H1 (cell line): ENCODE measurements at regions not wholly inside any gene's neighbourhood (a gene's known extent, or its start where the extent isn't known, plus 50 kb on each side); places are given as distances from the start of the nearest gene placed in this dataset.
A peak's percentile ranks its signal among the peaks of the same experiment; 100 is the strongest.

Experiments
- CTCF ChIA-PET: fragments of 300-600 bp; sonication (Branson Sonifier 250); formaldehyde crosslinking; loops from one replicate; lab custom pipeline; 2021; ENCODE audit not compliant: partially characterized antibody; lab: Charles Lee
- POLR2A ChIA-PET: fragments of 300-600 bp; sonication (Branson Sonifier 250); formaldehyde crosslinking; loops from one replicate; lab custom pipeline; 2021; ENCODE audit warnings: inconsistent platforms; ENCODE audit not compliant: partially characterized antibody; lab: Charles Lee
- DNase-seq, 2 experiments: peaks; one replicate each; pipeline versions ENCODE4 v3.0.0 to v3.0.0-alpha.2; 2010 to 2022; ENCODE audit warnings: low spot score in 2 of 2, low read depth in 1 of 2, mixed read lengths in 1 of 2
- FAIRE-seq: peaks from 2 replicates; lab custom pipeline; 2011; peaks lifted over from hg19 to GRCh38; lab: Jason Lieb, UNC
- H2AFZ ChIP-seq: 2 replicates; pipeline ENCODE4 v1.8.1; 2012; ENCODE audit warnings: low read length, inconsistent platforms
- H2AK5ac ChIP-seq: 2 replicates; pipeline ENCODE4 v1.6.1; 2013; ENCODE audit warnings: low read depth, low read length
- H2BK120ac ChIP-seq: replicated peaks from 2 replicates; pipeline ENCODE3; 2013; ENCODE audit warnings: low read depth, low read length, inconsistent platforms
- H2BK12ac ChIP-seq: 2 replicates; pipeline ENCODE4 v1.6.1; 2013; ENCODE audit warnings: low read depth, low read length
- H2BK15ac ChIP-seq: 2 replicates; pipeline ENCODE4 v1.6.1; 2013; ENCODE audit warnings: low read length
- H2BK20ac ChIP-seq: 2 replicates; pipeline ENCODE4 v1.6.1; 2013; ENCODE audit warnings: low read length
- H2BK5ac ChIP-seq: 2 replicates; pipeline ENCODE4 v1.6.1; 2013; ENCODE audit warnings: low read depth, low read length
- H3K14ac ChIP-seq: 2 replicates; pipeline ENCODE4 v1.6.1; 2013; ENCODE audit warnings: inconsistent platforms; ENCODE audit not compliant: insufficient read length
- H3K18ac ChIP-seq: 2 replicates; pipeline ENCODE4 v1.6.1; 2013; ENCODE audit warnings: low read length; ENCODE audit errors: extremely low read depth
- H3K23ac ChIP-seq: 2 replicates; pipeline ENCODE4 v1.6.1; 2013; ENCODE audit warnings: inconsistent platforms; ENCODE audit not compliant: insufficient read length
- H3K23me2 ChIP-seq: 2 replicates; pipeline ENCODE4 v1.6.1; 2013; ENCODE audit warnings: low read depth, low read length
- H3K27ac ChIP-seq: 2 replicates; pipeline ENCODE4 v1.6.1; 2011; ENCODE audit warnings: low read depth, low read length, inconsistent platforms
- H3K27me3 ChIP-seq, 4 experiments: replicated peaks in 1 of 4; 1 replicate in 1 of 4; 2 replicates in 3 of 4; pipeline versions ENCODE4 v1.6.1 to v1.8.1; 2011 to 2013; ENCODE audit warnings: low read length in 3 of 4, mild to moderate bottlenecking in 3 of 4, inconsistent platforms in 2 of 4, mixed read lengths in 2 of 4, moderate library complexity in 1 of 4; ENCODE audit not compliant: control insufficient read depth in 3 of 4, insufficient read depth in 3 of 4; ENCODE audit errors: extremely low read depth in 1 of 4
- H3K36me3 ChIP-seq, 4 experiments: 2 replicates each; pipeline versions ENCODE4 v1.6.1 to v1.8.1; 2011 to 2013; ENCODE audit warnings: mild to moderate bottlenecking in 4 of 4, low read length in 3 of 4, moderate library complexity in 2 of 4, control low read depth in 1 of 4, inconsistent platforms in 1 of 4; ENCODE audit not compliant: insufficient read depth in 4 of 4, control insufficient read depth in 2 of 4
- H3K4ac ChIP-seq: replicated peaks from 2 replicates; pipeline ENCODE3; 2013; ENCODE audit warnings: low read length, low read depth, mixed read lengths, inconsistent platforms; ENCODE audit not compliant: insufficient read length
- H3K4me1 ChIP-seq, 4 experiments: replicated peaks in 1 of 4; 1 replicate in 1 of 4; 2 replicates in 3 of 4; pipeline versions ENCODE4 v1.6.1 to v1.8.1; 2011 to 2013; ENCODE audit warnings: low read length in 3 of 4, inconsistent platforms in 2 of 4, mixed read lengths in 1 of 4; ENCODE audit not compliant: insufficient read depth in 4 of 4, control insufficient read depth in 3 of 4
- H3K4me2 ChIP-seq, 2 experiments: 2 replicates each; pipeline versions ENCODE4 v1.6.1 to v1.8.1; 2011 to 2013; ENCODE audit warnings: low read depth in 2 of 2, low read length in 2 of 2, control low read depth in 1 of 2, inconsistent platforms in 1 of 2, mild to moderate bottlenecking in 1 of 2; ENCODE audit not compliant: insufficient read depth in 1 of 2
- H3K4me3 ChIP-seq, 4 experiments: fragments of 200-600, 300-600 bp in 1 of 4; sonication (generic), shearing (Covaris generic), sonication (Bioruptor Twin) in 1 of 4; 2 replicates each; pipeline versions ENCODE4 v1.5.1 to v1.8.1; 2011 to 2016; ENCODE audit warnings: low read length in 4 of 4, low read depth in 3 of 4, control low read depth in 2 of 4, inconsistent platforms in 2 of 4, mild to moderate bottlenecking in 2 of 4, mixed read lengths in 1 of 4, moderate library complexity in 1 of 4; ENCODE audit not compliant: insufficient read depth in 2 of 4; ENCODE audit errors: extremely low read depth in 1 of 4
- H3K56ac ChIP-seq: replicated peaks from 2 replicates; pipeline ENCODE3; 2013; ENCODE audit warnings: low read depth, mild to moderate bottlenecking, mixed read lengths, low read length, inconsistent platforms; ENCODE audit not compliant: insufficient read length
- H3K79me1 ChIP-seq: 2 replicates; pipeline ENCODE4 v1.6.1; 2013; ENCODE audit warnings: low read depth, low read length, control low read depth
- H3K79me2 ChIP-seq, 2 experiments: 2 replicates each; pipeline versions ENCODE4 v1.6.1 to v1.8.1; 2012 to 2013; ENCODE audit warnings: low read length in 2 of 2, mild to moderate bottlenecking in 2 of 2, inconsistent platforms in 1 of 2; ENCODE audit not compliant: insufficient read depth in 2 of 2, control insufficient read depth in 1 of 2
- H3K9ac ChIP-seq, 4 experiments: replicated peaks in 1 of 4; 1 replicate in 1 of 4; 2 replicates in 3 of 4; pipeline versions ENCODE4 v1.6.1 to v1.8.1; 2011 to 2013; ENCODE audit warnings: low read depth in 3 of 4, low read length in 3 of 4, control low read depth in 2 of 4, mild to moderate bottlenecking in 2 of 4, moderate library complexity in 2 of 4, inconsistent platforms in 1 of 4; ENCODE audit errors: extremely low read depth in 1 of 4
- H3K9me3 ChIP-seq, 2 experiments: 2 replicates each; pipeline versions ENCODE4 v1.6.1 to v1.8.1; 2012 to 2013; ENCODE audit warnings: mild to moderate bottlenecking in 2 of 2, moderate library complexity in 2 of 2, control low read depth in 1 of 2, inconsistent platforms in 1 of 2, low read depth in 1 of 2, low read length in 1 of 2, mixed read lengths in 1 of 2; ENCODE audit not compliant: insufficient read depth in 2 of 2
- H4K20me1 ChIP-seq, 2 experiments: replicated peaks in 1 of 2; 2 replicates each; pipeline versions ENCODE3 to v1.8.1; 2011 to 2013; ENCODE audit warnings: inconsistent platforms in 2 of 2, low read length in 2 of 2, mild to moderate bottlenecking in 1 of 2; ENCODE audit not compliant: insufficient read depth in 2 of 2, control insufficient read depth in 1 of 2
- H4K5ac ChIP-seq: 2 replicates; pipeline ENCODE4 v1.6.1; 2013; ENCODE audit warnings: low read length, low read depth, mixed read lengths, inconsistent platforms; ENCODE audit not compliant: insufficient read length
- H4K8ac ChIP-seq: 2 replicates; pipeline ENCODE4 v1.8.0; 2013; ENCODE audit warnings: mild to moderate bottlenecking, moderate library complexity, low read length, inconsistent platforms; ENCODE audit not compliant: insufficient read depth; ENCODE audit errors: extremely low read depth
- H4K91ac ChIP-seq: replicated peaks from 2 replicates; pipeline ENCODE3; 2013; ENCODE audit warnings: low read length, mixed read lengths, inconsistent platforms; ENCODE audit not compliant: insufficient read length
- BACH1 ChIP-seq: IDR thresholded peaks from 2 replicates; pipeline ENCODE4 v1.6.1; 2012; ENCODE audit warnings: low read length, improper control_type of control experiment
- BRCA1 ChIP-seq: IDR thresholded peaks from 2 replicates; pipeline ENCODE4 v1.6.1; 2012; ENCODE audit warnings: low read depth, low read length, improper control_type of control experiment
- GTF2F1 ChIP-seq: IDR thresholded peaks from 2 replicates; pipeline ENCODE4 v1.6.1; 2012; ENCODE audit warnings: low read depth, low read length, improper control_type of control experiment, borderline replicate concordance
- KDM4A ChIP-seq: IDR thresholded peaks from one replicate; pipeline ENCODE4 v1.7.1; 2012; ENCODE audit warnings: low read depth, mild to moderate bottlenecking, moderate library complexity, low read length, inconsistent platforms; ENCODE audit not compliant: severe bottlenecking
- NANOG ChIP-seq: IDR thresholded peaks from 2 replicates; pipeline ENCODE4 v1.6.1; 2011; ENCODE audit warnings: low read length, low read depth, mild to moderate bottlenecking, inconsistent platforms; ENCODE audit not compliant: insufficient read depth, poor library complexity, severe bottlenecking
- NRF1 ChIP-seq: IDR thresholded peaks from 2 replicates; pipeline ENCODE4 v1.6.1; 2011; ENCODE audit warnings: mild to moderate bottlenecking, low read depth, low read length, improper control_type of control experiment
- SAP30 ChIP-seq: fragments of 300-600 bp; sonication (generic); IDR thresholded peaks from 2 replicates; pipeline ENCODE4 v1.7.1; 2012; ENCODE audit warnings: low read length, moderate library complexity, mild to moderate bottlenecking, inconsistent platforms; ENCODE audit not compliant: insufficient read depth, insufficient replicate concordance
- SIX5 ChIP-seq: IDR thresholded peaks from 2 replicates; pipeline ENCODE4 v1.6.1; 2011; ENCODE audit warnings: mild to moderate bottlenecking, low read depth, low read length
- SP2 ChIP-seq: IDR thresholded peaks from 2 replicates; pipeline ENCODE4 v1.6.1; 2012; ENCODE audit warnings: mild to moderate bottlenecking, low read length, inconsistent platforms
- SP4 ChIP-seq: IDR thresholded peaks from 2 replicates; pipeline ENCODE4 v1.6.1; 2012; ENCODE audit warnings: low read length, inconsistent platforms
- SUZ12 ChIP-seq: fragments of 200-600 bp; sonication (generic); IDR thresholded peaks from 2 replicates; pipeline ENCODE4 v1.6.1; 2012; ENCODE audit warnings: mild to moderate bottlenecking, inconsistent platforms, low read length, moderate library complexity, mixed read lengths
- TAF1 ChIP-seq: IDR thresholded peaks from 2 replicates; pipeline ENCODE4 v1.6.1; 2011; ENCODE audit warnings: mild to moderate bottlenecking, low read depth, low read length
- TCF12 ChIP-seq: IDR thresholded peaks from 2 replicates; pipeline ENCODE4 v1.6.1; 2011; ENCODE audit warnings: low read depth, mild to moderate bottlenecking, low read length
- TEAD4 ChIP-seq: IDR thresholded peaks from 2 replicates; pipeline ENCODE4 v1.6.1; 2012; ENCODE audit warnings: low read depth, low read length, inconsistent platforms, mixed read lengths
- USF2 ChIP-seq: IDR thresholded peaks from 2 replicates; pipeline ENCODE4 v1.6.1; 2011; ENCODE audit warnings: low read length, improper control_type of control experiment
- WGBS, 2 experiments: shearing (Covaris generic) in 1 of 2; methylation state at CpG; one replicate each; pipeline versions ENCODE4 v1.1.6 to v1.1.7; 2013 to 2015; ENCODE audit warnings: low lambda C conversion rate in 2 of 2, mixed read lengths in 2 of 2, inconsistent platforms in 1 of 2, low coverage in 1 of 2, missing lambda C conversion rate in 1 of 2; ENCODE audit not compliant: insufficient replicate concordance in 2 of 2, insufficient coverage in 1 of 2, insufficient read length in 1 of 2; ENCODE audit errors: extremely low coverage in 1 of 2, missing lambda C conversion rate in 1 of 2; 5-methylcytosine and 5-hydroxymethylcytosine counted together

GRCh38 chr14:85438481-85438942, 91.4 kb upstream of the FLRT2 start:
- no peaks in the 10 kb centered on the region for H3K23me2 ChIP-seq
- H2AFZ ChIP-seq, result 0 out of 2 replicates have a peak overlapping the region, but pooled peaks have one; percentile 1
- H2BK15ac ChIP-seq, result no peak overlapping the region
- no peak overlapping the region for H2BK12ac ChIP-seq
- H2BK5ac ChIP-seq, result no peak overlapping the region
- H4K91ac ChIP-seq, result no peak overlapping the region
- no peak overlapping the region for H3K27ac ChIP-seq
- H3K14ac ChIP-seq, result no peak overlapping the region
- no peak overlapping the region for H4K5ac ChIP-seq
- no peak for FAIRE-seq
- no peaks in the 10 kb centered on the region for H3K36me3 ChIP-seq
- H3K27me3 ChIP-seq, result no peaks in the 10 kb centered on the region
- H4K8ac ChIP-seq, result no peak overlapping the region
- 95% methylated on average over 4 of the region's 4 CpGs; no CpG with 5 or more reads in 1 of the 2 experiments for WGBS, 2 experiments
- H3K79me1 ChIP-seq, result no peaks in the 10 kb centered on the region
- H2BK120ac ChIP-seq, result no peak overlapping the region
- H2AK5ac ChIP-seq, result no peak overlapping the region
- CTCF ChIA-PET, result no interaction called here
- POLR2A ChIA-PET, result no interaction called here
- no peak overlapping the region for H3K56ac ChIP-seq
- no peak overlapping the region for H3K9ac ChIP-seq
- no peak overlapping the region for H3K4me3 ChIP-seq
- no peak overlapping the region for H3K4me2 ChIP-seq
- H3K23ac ChIP-seq, result no peak overlapping the region
- no peak overlapping the region for H3K4ac ChIP-seq
- H3K4me1 ChIP-seq, result no peaks in the 10 kb centered on the region
- H4K20me1 ChIP-seq, result no peaks in the 10 kb centered on the region
- no peak overlapping the region for H2BK20ac ChIP-seq
- H3K79me2 ChIP-seq, result no peaks in the 10 kb centered on the region
- H3K9me3 ChIP-seq, result no peaks in the 10 kb centered on the region
- H3K18ac ChIP-seq, result no peak overlapping the region
- no peak for DNase-seq
- TF ChIP-seq KDM4A, result no peak
- TF ChIP-seq USF2, result no peak
- no peak for TF ChIP-seq TCF12
- TF ChIP-seq SIX5, result no peak
- TF ChIP-seq SAP30, result no peak
- TF ChIP-seq SUZ12, result no peak
- no peak for TF ChIP-seq SP2
- no peak for TF ChIP-seq TAF1
- no peak for TF ChIP-seq NRF1
- TF ChIP-seq SP4, result no peak
- TF ChIP-seq TEAD4, result no peak
- TF ChIP-seq BACH1, result no peak
- TF ChIP-seq GTF2F1, result no peak
- TF ChIP-seq NANOG, result no peak
- TF ChIP-seq BRCA1, result no peak
